ENCODE measurements at regions not wholly inside any gene's neighbourhood (a gene's known extent, or its start where the extent isn't known, plus 50 kb on each side); places are given as distances from the start of the nearest gene placed in this dataset.

- TF ChIP-seq ZNF274 (IDR thresholded peaks at IDR 0.05; ENCODE audit: low read depth, low read length), result no peak
- no peak for TF ChIP-seq YY1 (IDR thresholded peaks at IDR 0.05; ENCODE audit: insufficient read depth, insufficient read length)
- no peak for TF ChIP-seq SUZ12 (IDR thresholded peaks at IDR 0.05; ENCODE audit: extremely low read depth, insufficient read depth, insufficient read length)
These were observed 131.4 kb downstream of the SLITRK2 start for GRCh38 chrX:145949056-145949455.
